IPS-20b (cell line): ENCODE measurements at regions not wholly inside any gene's neighbourhood (a gene's known extent, or its start where the extent isn't known, plus 50 kb on each side); places are given as distances from the start of the nearest gene placed in this dataset.
"Not testable (repeated sequence)": the region's sequence is repeated elsewhere in the genome, so short reads cannot be mapped to it uniquely, and the experiment has no call there.

Experiments used
- H3K27ac ChIP-seq: one replicate; pipeline ENCODE4 v1.5.1; 2013; ENCODE audit warnings: low read length
- H3K27me3 ChIP-seq: 2 replicates; pipeline ENCODE4 v1.6.1; 2013; ENCODE audit warnings: mild to moderate bottlenecking, low read length, inconsistent platforms; ENCODE audit not compliant: insufficient read depth
- H3K36me3 ChIP-seq: 2 replicates; pipeline ENCODE4 v1.6.1; 2013; ENCODE audit warnings: low read depth, mild to moderate bottlenecking, inconsistent platforms, low read length, moderate library complexity; ENCODE audit not compliant: insufficient read depth
- H3K4me1 ChIP-seq: 2 replicates; pipeline ENCODE4 v1.6.1; 2013; ENCODE audit warnings: mild to moderate bottlenecking, control low read depth, inconsistent platforms, low read length, moderate library complexity; ENCODE audit not compliant: insufficient read depth
- H3K4me3 ChIP-seq: 2 replicates; pipeline ENCODE4 v1.5.1; 2013; ENCODE audit warnings: mild to moderate bottlenecking, low read length, inconsistent platforms
- H3K9ac ChIP-seq: 2 replicates; pipeline ENCODE4 v1.6.1; 2013; ENCODE audit warnings: low read depth, mild to moderate bottlenecking, inconsistent platforms, low read length, moderate library complexity
- H3K9me3 ChIP-seq: 2 replicates; pipeline ENCODE4 v1.6.1; 2013; ENCODE audit warnings: mild to moderate bottlenecking, low read depth, low read length, inconsistent platforms; ENCODE audit not compliant: insufficient read depth

DNA sequence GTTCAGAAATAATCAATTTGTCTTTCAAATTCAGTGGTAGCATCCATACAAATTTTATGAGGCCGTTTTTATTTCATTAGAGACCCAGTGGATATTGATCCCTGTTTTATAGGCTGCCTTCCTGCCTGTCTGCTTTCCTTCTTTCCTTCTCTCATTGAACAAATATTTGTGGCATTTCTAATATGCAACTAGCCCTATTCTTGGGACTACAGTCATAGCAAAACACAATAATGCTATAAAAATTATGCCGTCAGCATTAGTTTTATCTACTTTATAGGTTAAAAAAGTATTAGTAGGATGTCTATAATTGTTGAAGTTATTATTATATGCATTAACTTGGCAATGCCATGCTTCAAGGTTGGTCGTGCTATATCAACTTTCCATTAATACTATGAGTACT is 2037.8 kb upstream of the LRRTM1 start:
- Histone ChIP-seq H3K4me3 (no peak overlapping the region), H3K9ac (no peak overlapping the region), H3K27me3 (no peaks in the 10 kb centered on the region), H3K9me3 (no peaks in the 10 kb centered on the region), H3K36me3 (no peaks in the 10 kb centered on the region), H3K4me1 (no peaks in the 10 kb centered on the region), H3K27ac (no peak overlapping the region)

DNA sequence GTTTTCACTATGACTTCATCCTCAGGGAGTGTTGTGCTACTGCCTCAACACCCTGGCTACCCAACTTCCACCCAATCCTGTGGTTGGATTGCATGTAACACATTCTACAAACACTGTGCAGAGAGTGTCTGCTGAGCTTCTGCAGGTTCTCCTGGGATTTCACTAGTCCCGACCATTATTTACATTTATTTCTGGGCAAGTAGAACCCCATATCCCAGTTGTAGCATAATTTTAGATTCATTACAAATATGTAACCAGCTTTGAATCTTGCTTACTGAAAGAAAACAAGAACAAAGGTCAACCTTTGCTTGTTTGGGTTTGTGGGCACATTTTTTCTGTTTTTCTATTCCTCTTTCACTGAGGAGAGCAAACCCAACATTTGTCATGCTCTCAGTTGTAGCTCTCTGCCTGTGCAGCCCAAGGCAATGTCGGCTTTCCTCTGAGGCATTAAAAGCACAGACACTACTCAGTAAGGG is 2036.1 kb upstream of the LRRTM1 start:
- H3K9me3 ChIP-seq, result no peaks in the 10 kb centered on the region
- no peaks in the 10 kb centered on the region for H3K36me3 ChIP-seq
- H3K9ac ChIP-seq, result no peak overlapping the region
- H3K27ac ChIP-seq, result no peak overlapping the region
- no peaks in the 10 kb centered on the region for H3K27me3 ChIP-seq
- no peak overlapping the region for H3K4me3 ChIP-seq
- H3K4me1 ChIP-seq, result no peaks in the 10 kb centered on the region

DNA sequence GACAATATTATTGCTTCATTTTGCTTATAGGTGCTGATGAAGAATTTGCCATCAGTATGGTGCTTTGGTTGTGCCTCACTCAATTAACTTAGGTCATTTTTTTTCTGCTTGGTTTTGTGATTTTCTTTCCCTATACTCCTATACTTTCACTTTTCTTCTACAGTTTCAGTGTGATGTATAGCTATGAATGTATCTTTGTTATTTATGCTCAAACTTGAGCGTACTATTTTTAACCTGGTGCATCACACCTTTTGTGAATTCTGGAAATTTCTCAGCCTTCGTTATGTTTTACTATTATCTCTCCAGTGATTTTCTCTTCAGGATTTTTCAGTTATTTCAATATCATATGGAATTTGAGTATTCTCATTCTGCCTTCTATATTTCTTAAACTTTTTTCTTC is 2035.3 kb upstream of the LRRTM1 start:
- no peak overlapping the region for H3K9ac ChIP-seq
- no peak overlapping the region for H3K4me3 ChIP-seq
- no peaks in the 10 kb centered on the region for H3K9me3 ChIP-seq

DNA sequence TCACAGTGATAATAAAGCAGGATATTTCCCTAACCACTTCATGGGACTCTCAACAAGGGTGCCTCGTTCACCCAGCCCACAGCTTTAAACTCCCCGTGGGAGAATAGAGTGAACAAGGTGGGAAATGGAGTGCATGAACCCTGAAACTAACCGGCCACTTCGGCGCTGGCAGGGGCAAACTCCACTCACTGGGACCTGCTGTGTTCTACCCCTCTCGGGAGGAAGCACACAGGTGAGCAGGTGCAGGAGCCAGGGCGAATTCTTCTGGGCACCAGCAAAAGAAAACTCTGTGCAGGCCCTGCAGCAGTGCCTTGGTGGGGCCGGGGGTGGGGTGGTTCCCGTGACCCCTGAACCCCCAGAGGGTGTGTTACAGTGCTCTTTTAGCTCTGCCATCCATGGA is 2029.1 kb upstream of the LRRTM1 start:
- Histone ChIP-seq H3K9ac (no peak overlapping the region), H3K4me1 (no peaks in the 10 kb centered on the region), H3K36me3 (no peaks in the 10 kb centered on the region), H3K9me3 (no peaks in the 10 kb centered on the region), H3K4me3 (no peak overlapping the region), H3K27me3 (no peaks in the 10 kb centered on the region), H3K27ac (no peak overlapping the region)

More for the DNA sequence above, 2035.3 kb upstream of the LRRTM1 start:
- H3K27ac ChIP-seq, result no peak overlapping the region
- no peaks in the 10 kb centered on the region for H3K36me3 ChIP-seq
- no peaks in the 10 kb centered on the region for H3K27me3 ChIP-seq
- H3K4me1 ChIP-seq, result no peaks in the 10 kb centered on the region

DNA sequence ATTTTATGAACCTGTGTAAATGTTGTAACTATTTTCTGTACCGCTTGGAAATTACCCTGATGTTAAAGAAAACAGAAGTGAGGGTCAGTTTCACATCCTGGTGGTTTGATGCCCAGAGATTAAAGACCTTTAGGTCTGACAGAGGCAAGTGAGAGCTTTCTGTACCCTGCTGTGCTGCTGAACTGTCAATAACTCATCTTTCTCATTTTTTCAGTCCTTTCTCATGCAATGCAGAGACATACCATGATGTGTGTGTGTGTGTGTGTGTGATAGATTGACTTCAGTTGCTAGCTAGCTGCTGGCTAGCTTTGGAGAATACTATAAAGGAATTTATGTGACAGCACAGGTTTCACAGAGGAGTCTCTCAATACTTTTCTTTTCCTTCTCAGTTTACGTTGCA is 2025.6 kb upstream of the LRRTM1 start:
- no peaks in the 10 kb centered on the region for H3K9me3 ChIP-seq
- H3K27me3 ChIP-seq, result no peaks in the 10 kb centered on the region
- H3K27ac ChIP-seq, result no peak overlapping the region
- no peaks in the 10 kb centered on the region for H3K36me3 ChIP-seq
- no peak overlapping the region for H3K4me3 ChIP-seq
- no peak overlapping the region for H3K9ac ChIP-seq
- H3K4me1 ChIP-seq, result no peaks in the 10 kb centered on the region

DNA sequence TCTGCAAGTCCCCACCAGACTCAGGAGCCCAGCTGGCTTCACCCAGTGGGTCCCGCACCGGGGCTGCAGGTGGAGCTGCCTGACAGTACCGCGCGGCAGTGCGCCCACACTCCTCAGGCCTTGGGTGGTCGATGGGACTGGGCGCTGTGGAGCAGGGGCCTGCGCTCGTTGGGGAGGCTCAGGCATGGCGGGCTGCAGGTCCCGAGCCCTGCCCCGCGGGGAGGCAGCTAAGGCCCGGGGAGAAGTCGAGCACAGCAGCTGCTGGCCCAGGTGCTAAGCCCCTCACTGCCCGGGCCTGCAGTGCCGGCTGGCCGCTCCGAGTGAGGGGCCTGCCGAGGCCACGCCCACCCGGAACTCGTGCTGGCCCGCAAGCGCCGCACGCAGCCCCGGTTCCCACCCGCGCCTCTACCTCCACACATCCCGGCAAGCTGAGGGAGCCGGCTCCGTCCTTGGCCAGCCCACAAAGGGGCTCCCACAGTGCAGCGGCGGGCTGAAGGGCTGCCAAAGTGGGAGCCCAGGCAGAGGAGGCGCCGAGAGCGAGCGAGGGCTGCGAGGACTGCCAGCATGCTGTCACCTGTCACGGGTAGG is 2021.7 kb upstream of the LRRTM1 start:
- not testable (repeated sequence) for H3K9me3 ChIP-seq, H3K27me3 ChIP-seq, H3K4me1 ChIP-seq, H3K9ac ChIP-seq, H3K27ac ChIP-seq, H3K4me3 ChIP-seq, H3K36me3 ChIP-seq

DNA sequence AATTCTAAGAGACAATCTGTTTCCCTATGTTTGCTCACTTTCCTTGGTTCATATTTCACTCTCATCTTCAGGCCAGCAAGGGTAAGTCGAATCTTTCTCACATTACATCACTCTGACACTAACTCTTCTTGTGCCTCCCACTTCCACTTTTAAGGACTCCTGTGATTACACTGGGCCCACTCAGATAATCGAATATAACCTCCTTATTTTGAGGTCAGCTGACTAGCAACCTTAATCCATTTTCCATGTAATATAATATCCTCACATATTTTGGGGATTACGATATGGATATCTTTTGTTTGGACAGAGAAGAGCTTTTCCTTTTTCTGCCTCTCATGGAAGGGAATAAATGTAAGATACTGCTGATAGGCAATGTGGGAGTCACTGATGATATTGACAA is 2015.7 kb upstream of the LRRTM1 start:
- Histone ChIP-seq H3K4me3 (no peak overlapping the region), H3K27me3 (no peaks in the 10 kb centered on the region), H3K36me3 (no peaks in the 10 kb centered on the region), H3K9ac (no peak overlapping the region), H3K4me1 (no peaks in the 10 kb centered on the region), H3K27ac (no peak overlapping the region), H3K9me3 (no peaks in the 10 kb centered on the region)

DNA sequence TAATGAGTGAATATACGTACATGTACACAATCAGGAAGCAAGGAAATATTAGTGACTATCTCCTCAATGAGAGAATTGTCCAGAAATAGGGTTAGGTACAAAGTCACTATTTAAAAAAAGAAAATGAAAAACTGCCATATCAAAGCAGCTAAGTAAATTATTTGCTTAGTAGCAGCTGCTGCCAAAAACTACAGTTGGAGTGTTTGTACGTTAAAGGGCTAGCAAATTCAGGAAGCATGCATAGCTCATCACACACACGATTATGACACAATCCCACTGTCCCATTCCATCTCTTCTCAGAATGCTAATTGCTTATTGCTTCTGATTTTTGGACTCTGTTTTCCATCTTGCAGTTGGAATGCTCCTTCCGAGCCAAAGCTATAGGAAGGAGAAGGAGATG is 2012.5 kb upstream of the LRRTM1 start:
- no peaks in the 10 kb centered on the region for H3K36me3 ChIP-seq
- H3K4me3 ChIP-seq, result no peak overlapping the region
- H3K9me3 ChIP-seq, result no peaks in the 10 kb centered on the region
- H3K27ac ChIP-seq, result no peak overlapping the region
- H3K4me1 ChIP-seq, result no peaks in the 10 kb centered on the region
- no peaks in the 10 kb centered on the region for H3K27me3 ChIP-seq
- no peak overlapping the region for H3K9ac ChIP-seq

DNA sequence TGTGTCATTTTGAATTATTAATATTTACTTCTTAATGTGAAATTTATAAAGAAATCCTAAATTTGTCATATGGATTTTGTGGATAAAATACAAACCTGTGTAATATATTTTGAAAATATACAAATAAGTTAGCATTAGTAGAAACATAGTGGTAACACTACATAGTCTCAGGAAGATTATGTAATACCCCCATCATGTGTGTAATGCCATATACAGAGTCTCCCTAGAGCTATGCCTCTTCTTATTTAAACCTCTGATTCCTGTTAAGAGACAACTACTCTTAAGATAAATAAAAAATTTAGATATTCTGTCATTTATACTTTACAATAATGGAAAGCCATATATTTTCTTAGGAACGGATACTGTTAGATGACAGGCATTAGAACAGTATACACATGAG is 2012.0 kb upstream of the LRRTM1 start:
- Histone ChIP-seq H3K4me1 (no peaks in the 10 kb centered on the region), H3K36me3 (no peaks in the 10 kb centered on the region), H3K9ac (no peak overlapping the region), H3K9me3 (no peaks in the 10 kb centered on the region), H3K27me3 (no peaks in the 10 kb centered on the region), H3K4me3 (no peak overlapping the region), H3K27ac (no peak overlapping the region)

DNA sequence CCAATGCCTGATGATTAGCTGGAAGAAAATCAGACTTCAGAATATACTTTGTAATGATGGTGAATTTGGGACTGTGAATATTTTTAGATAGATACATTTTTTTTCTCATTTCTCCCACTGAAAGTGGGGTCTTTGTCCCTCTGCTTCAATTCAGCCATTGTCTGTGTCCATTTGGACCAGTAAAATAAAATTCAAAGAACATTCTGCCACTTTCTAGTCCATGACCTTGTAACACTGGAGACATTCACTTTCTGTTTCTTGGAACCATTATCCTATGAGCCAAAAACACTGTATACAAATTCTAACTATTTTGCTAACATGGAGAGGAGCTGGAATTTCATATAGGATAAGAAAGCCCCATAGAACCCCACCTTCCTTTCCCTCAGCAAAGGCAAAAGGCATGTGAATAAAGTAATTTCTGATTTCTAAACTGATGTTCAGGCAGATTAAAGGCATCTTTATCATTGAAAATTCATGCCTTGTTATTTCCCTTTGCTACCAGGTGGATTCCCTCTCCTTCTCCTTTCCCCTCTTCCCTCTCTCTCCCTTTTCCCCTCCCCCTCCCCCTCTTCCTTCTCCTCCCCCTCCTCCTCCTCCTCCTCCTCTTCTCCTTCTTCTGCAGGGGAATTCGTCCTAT is 2010.4 kb upstream of the LRRTM1 start:
- Histone ChIP-seq H3K9ac (no peak overlapping the region), H3K27ac (no peak overlapping the region), H3K4me1 (no peaks in the 10 kb centered on the region)

DNA sequence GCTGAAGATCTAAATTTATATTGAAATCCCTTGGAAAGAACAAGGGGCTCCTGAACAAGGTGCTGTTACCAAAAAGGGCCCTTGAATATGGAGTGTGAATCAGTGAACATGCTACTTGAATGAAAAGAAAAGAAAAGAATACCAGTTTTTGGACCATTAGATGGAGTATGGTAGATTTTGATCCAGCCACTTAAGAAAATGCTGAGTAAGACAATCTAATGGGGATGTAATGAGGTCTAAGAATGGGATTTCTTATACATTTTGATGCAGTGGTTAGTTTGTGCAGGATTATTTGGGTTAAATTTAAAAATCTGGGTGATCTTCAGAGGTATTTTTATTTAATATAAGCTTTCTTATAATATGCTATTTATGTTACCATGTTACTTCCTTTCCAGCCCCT is 2003.0 kb upstream of the LRRTM1 start:
- H3K9ac ChIP-seq, result no peak overlapping the region
- H3K9me3 ChIP-seq, result no peaks in the 10 kb centered on the region
- H3K27ac ChIP-seq, result no peak overlapping the region
- no peak overlapping the region for H3K4me3 ChIP-seq
- no peaks in the 10 kb centered on the region for H3K4me1 ChIP-seq
- H3K36me3 ChIP-seq, result no peaks in the 10 kb centered on the region
- H3K27me3 ChIP-seq, result no peaks in the 10 kb centered on the region

More for the DNA sequence above, 2010.4 kb upstream of the LRRTM1 start:
- Histone ChIP-seq H3K27me3 (no peaks in the 10 kb centered on the region), H3K4me3 (no peak overlapping the region), H3K36me3 (no peaks in the 10 kb centered on the region), H3K9me3 (no peaks in the 10 kb centered on the region)

DNA sequence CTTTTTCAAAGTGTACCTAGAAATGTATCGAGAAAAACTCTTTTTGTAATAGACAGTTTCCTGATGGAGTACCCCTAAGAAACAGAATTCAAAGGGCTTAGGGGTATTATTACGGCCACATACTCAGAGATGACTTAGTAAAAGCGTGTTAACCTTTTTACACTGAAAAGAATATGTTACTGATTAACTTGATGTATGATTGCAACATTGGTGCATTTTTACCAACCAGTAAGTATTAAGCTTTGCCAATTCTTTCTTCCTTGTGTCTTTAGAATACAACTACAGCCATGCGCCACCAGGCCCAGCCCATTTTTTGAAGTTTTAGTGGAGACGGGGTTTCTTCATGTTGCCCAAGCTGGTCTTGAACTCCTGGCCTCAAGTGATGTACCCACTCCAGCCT is 1997.0 kb upstream of the LRRTM1 start:
- H3K4me1 ChIP-seq, result no peaks in the 10 kb centered on the region
- H3K27ac ChIP-seq, result no peak overlapping the region
- H3K4me3 ChIP-seq, result no peak overlapping the region
- H3K36me3 ChIP-seq, result no peaks in the 10 kb centered on the region
- peaks cover 6% of the 10 kb centered on the region for H3K9me3 ChIP-seq
- no peak overlapping the region for H3K9ac ChIP-seq
- no peaks in the 10 kb centered on the region for H3K27me3 ChIP-seq
